HG03045 (cell line): ENCODE measurements at regions not wholly inside any gene's neighbourhood (a gene's known extent, or its start where the extent isn't known, plus 50 kb on each side); places are given as distances from the start of the nearest gene placed in this dataset.
"Not testable (repeated sequence)": the region's sequence is repeated elsewhere in the genome, so short reads cannot be mapped to it uniquely, and the experiment has no call there.

Source experiments
- ATAC-seq: cut with Tn5 transposase; IDR thresholded peaks from one replicate; pipeline ENCODE4 v1.9.1; 2021; ENCODE audit warnings: mild to moderate bottlenecking, moderate library complexity; ENCODE audit not compliant: unreplicated experiment

DNA sequence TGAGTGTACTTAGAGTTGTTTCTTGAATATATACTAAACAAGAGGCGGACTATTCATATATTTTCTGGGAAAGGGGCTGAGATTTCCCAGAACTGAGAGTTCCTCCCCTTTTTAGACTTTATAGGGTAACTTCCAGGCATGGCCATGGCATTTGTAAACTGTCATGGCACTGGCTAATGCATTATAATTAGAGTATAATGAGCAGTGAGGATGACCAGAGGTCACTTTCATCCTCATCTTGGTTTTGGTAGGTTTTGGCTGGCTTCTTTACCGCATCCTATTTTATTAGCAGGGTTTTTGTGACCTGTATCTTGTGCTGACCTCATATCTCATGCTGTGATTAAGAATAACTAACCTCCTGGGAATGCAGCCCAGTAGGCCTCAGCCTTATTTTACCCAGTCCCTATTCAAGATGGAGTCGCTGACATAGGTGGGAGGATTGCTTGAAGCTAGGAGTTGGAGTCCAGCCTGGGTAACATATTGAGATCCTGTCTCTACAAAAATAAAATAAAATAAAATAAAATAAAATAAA is 91.4 kb downstream of the MOBP start:
- ATAC-seq = no peak

DNA sequence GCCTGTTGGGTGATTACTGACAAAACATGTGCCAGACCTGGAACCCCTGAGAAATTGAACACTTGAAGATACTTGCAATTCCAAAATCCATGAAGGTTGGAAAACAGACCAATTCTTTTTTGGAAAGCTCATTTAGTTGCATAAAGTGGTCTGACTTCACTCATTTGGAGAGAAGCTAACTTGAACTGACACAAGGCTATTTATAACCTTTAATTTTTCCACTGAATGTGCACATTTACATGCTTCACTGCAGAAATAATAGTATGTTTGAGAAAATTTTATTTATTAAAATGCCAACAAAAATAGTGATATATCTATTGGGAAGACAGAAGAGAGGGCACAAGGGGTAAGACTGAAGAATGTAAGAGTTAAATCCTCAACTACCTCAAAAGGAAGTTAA is 92.1 kb downstream of the MOBP start:
- no peak for ATAC-seq

DNA sequence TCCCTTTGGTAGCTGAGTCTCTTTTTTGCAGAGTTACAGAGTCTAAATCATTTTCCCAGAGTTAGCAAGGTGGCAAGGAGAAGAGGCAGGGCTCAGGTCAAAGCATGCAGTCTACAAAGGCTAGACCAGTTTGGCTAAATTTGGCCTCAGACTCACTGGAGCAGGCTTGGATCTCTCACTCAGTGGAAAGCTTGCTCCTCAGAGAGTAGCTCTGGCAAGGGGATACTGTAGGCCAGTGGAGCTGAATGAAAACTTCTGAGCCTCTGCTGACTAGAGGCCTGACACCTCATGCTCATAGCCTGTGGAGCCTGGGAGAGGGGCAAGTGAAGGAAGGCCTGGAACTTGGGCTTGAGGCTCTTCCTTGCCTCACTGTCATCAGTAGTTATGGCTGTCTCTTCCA is 101.0 kb downstream of the MOBP start:
- no peak for ATAC-seq

DNA sequence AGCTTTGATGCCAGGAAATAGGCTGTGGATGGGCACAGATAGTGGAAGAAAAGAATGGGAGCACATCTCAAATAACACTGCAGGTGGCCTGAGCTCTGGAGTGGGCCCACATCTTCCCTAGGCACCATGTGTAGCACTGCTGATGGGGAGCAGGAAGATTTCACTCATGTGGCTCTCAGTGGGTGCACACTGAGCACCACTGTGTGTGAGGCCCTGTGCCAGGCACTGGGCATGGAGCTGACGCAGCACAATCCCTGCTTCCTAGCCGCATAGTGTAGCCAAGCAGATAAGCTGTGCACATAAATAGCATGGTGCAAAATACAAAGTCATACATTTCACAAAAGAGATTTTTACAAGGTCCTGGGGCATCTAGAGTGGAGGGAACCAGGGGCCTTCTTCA is 101.6 kb downstream of the MOBP start:
- no peak for ATAC-seq

DNA sequence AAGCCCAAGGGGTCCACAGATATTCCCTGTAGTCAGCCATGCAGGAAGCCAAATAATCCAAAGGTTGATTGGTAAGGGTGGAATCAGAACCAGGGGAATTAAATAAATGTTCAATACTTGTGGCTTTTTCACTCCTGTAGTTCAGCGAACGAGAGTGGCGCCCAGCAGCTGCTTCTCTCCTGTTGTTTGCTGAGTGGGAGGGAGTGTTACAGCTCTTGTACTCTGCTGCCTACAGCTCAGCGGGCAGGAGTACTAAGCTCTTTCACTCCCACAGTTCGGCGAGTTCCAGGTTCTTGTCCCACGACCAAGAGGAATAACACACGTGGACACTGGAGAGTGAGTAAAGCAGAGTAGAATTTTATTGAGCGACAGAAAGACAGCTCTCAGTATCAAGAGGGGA is 105.9 kb downstream of the MOBP start:
- ATAC-seq = no peak

DNA sequence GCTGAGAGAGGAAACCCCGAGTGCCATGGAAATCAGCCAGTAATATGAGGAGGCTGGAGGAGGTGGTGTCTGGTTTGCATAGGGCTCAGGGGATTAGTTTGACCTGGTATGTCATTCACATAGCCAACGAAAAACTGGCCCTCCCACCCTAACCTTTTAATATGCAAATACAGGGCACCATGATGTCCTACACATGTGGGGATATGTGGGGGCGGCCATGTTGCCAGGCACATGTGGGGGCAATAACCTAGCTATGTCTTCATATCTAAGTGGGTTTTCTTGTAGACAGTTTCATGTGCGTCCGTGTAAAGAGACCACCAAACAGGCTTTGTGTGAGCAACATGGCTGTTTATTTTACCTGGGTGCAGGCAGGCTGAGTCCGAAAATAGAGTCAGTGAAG is 110.1 kb downstream of the MOBP start:
- ATAC-seq = no peak

DNA sequence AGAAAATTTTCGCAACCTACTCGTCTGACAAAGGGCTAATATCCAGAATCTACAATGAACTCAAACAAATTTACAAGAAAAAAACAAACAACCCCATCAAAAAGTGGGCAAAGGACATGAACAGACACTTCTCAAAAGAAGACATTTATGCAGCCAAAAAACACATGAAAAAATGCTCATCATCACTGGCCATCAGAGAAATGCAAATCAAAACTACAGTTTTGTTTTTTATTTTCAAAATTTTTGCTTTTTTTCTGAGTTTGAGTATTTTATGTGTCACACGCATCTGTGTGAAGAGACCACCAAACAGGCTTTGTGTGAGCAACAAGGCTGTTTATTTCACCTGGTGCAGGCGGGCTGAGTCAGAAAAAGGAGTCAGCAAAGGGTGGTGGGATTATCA is 118.7 kb downstream of the MOBP start:
- ATAC-seq = not testable (repeated sequence)

DNA sequence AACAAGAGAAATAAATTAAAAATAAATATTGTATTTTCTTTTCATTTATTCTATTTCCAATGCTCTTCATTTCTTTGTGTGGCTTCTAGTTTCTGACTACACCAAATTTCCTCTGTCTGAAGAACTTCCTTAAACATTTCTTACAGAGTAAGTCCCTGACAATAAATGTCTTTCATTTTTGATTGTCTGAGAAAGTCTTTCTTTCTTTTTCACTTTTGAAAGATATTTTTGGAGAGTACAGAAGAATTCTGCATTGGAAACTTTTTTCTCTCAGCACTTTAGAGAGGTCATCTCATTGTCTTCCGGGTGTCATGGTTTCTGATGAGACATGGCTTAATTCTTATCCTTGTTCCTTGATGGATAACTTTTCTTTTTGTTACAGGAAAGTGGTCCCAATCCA is 119.6 kb downstream of the MOBP start:
- no peak for ATAC-seq

DNA sequence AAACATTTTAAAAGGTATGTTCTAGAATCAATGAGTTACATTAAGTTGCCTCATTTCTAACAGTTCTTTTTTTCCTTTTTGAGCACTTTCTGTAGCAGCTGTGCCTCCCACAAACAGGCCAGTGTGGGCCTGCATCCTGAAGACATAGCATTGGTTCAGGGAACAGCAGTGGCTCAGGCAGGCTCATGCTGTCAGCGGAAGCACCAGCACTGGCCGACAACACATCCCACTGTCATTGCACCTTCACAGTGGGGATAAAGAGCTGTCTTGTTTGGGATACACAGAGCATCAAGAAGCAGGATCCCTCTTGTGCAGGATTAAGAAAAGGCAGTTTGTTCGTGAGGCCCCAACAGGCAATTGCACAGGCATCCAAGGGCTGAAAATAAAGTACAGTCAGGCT is 123.3 kb downstream of the MOBP start:
- no peak for ATAC-seq

DNA sequence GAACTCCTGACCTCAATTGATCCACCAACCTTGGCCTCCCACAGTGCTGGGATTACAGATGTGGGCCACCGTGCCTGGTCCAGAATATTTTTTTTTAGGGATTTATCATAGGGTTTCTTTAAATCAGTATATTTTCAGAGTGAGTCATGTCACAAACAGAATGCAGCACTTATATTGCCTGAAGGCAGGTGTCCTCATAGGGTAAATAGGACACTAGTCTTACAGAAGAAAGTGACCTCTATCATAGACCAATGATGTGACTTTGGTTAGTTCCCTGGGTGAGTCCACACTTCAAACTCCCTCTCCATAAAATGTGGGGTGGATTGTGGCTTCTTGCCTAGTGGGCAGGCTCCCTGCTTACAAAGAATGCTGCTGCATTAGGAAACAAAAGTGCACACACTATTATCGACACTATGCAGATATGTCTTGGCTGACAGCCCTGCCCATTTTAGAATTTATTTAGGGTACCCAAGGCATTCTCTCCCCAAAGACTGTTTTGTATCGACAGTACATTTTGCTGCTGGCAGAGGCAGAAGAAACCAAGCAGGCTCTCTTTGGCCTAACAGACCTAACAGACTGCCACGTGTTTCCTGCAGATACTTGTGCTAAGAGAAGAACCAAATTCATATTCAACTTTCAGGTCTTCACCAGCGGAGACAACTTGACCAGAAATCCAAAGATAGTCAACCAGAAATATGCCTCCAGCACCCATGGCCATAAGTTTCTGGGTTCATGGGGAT is 125.0 kb downstream of the MOBP start:
- no peak for ATAC-seq

DNA sequence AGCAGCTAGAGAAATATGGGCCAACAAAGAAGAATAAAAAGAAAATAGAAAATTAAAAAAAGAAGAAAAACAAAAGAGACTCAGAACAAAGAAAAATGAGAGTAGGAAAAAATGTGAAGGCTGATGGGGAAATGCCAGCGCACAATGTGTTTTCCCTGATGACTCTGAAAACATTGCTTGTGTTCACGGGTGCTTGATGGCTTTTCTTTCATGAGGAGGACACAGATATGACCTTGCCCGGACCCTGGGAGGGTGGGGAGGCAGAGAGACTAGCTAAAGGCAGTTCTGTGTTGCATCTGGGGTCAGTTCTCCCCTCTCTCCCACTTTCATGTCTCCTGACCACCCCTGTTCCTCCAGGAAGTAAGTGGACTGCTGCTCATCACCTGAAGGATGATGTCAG is 125.9 kb downstream of the MOBP start:
- no peak for ATAC-seq

DNA sequence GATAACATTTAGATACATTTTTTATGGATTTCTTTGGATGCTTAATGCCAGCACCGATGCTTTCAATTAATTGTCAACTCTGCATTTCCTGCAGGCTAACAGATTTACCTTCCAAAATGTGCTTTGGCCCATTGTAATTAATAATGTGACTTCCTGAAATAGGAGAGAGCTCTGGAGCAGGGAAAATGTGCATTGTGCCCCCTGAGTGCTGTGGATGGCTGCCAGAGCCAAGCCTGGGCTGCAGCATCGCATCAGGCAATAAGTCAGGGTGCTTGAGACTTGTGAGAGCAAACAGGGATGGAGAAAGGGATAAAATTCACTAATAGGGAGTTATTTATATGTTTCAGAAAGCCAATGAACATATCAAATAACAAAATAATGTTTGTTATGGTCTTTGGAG is 133.8 kb downstream of the MOBP start:
- no peak for ATAC-seq

DNA sequence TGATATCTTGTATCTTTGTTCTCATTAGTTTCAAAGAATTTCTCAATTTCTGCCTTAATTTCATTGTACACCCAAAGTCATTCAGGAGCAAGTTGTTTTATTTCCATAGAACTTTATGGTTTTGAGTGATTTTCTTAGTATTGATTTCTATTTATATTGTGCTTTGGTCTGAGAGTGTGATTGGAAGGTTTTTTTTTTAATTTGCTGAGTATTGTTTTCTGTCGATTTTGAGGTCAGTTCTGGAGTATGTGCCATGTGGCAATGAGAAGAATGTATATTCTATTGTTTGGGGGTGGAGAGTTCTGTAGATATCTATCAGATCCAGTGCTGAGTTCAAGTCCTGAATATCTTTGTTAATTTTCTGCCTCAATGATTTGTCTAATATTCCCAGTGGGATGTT is 138.4 kb downstream of the MOBP start:
- ATAC-seq = no peak

DNA sequence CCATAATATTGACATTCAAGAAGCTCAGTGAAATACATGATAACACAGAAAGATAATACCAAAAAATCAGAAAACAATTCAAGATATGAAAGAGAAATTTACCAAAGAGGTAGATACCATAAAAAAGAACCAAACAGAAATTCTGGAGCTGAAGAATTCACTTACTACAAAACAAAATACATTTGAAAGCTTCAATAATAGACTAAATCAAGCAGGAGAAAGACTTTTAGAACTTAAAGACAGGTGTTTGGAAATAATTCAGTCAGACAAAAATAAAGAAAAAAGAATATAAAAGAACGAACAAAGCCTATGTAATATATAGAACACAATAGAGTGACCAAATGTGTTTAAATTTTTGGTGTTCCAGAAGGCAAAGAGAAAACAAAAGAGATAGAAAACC is 158.7 kb downstream of the MOBP start:
- no peak for ATAC-seq

DNA sequence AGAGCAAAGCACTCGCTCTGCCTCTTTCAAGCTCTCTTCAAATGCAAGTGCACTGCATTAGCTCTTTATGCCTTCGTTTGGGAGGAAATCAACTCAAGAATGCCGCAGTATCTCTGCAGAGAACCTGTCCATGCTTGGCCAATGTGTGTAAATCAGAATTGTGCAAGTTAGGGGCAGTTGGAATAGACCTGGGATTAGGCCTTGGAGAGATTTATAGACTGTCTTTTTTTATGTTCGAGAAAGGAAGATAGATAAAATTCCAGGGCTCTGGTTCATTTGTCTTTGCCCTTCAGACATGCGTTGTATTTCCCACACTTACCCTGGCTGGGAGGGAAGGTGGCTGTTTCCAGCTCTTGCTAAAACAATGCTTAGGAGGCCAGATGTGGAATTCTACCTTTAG is 163.7 kb downstream of the MOBP start:
- no peak for ATAC-seq

DNA sequence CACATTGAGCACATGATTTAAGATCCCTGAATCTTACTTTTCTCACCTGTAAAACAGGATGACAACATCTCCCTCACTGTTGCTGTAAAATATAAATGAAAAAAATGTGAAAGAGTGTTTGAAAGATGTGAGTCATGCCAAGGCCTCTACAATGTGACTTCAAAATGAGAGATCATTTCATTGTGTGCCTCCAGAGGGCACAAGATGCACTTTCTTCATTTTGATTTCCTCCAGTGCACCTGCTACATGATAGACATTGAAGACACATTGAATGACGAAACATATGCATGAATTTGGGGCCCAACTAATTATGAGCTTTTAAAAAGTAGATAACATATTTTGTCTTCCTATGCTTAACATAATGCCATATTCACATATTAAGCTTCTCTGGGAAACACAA is 170.3 kb downstream of the MOBP start:
- ATAC-seq = no peak

DNA sequence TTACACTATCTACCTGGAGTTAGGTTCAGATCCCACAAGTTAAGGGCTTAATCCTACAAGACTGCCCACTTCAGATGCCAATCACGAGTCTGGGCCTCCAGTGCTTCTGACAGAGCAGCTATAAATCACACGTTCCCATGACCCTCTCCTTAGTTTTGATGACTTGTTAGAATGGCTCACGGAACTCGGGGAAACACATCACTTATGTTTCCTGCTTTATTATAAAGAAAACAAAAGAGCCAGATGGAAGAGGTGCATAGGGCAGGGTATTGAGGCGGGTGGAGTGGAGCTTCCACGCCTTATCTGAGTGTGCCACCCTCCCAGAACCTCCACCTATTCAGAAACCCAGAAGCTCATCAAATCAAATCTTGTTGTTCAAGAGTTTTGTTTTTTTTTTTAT is 170.8 kb downstream of the MOBP start:
- ATAC-seq = no peak

DNA sequence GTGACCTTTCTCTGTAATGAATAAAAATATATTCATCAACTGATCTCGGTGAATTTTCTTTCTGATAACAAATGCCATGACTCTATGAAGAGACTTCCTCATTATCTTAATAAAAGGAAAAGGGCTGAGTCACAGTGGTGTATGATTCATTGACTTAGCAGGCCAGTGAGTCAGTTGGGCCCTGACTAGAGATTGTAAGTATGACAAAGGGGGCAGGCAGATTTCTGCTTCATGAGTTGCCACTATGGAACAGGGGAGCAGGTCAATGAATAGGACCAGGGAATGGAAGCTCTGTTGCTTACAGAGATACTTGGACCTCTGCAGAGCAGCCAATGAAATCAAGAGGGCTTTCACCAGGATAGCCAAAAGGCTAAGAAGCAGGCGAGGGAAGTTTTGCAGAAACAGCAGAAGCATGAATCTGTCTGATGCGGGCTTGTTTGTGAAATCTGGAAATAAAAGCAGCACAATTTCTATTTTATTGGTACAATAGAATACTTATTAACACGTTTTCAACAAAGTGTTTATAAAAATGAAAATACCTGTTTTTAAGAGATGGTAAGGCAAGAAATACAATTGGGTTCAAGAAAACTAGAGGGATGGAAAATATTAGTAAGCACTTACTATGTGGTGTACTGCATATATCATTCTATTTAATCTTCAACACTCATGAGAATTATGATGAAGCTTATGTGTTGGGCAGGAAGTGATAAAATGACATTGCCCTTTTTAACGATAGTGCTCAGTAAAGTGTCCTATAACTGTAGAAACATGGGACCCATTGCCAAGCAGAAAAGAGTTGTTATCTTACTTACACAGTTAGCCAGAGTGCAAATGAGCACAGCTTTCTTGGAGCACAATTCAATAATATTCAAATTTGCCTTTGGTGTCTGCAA is 169.8 kb upstream of the MYRIP start:
- ATAC-seq = no peak

DNA sequence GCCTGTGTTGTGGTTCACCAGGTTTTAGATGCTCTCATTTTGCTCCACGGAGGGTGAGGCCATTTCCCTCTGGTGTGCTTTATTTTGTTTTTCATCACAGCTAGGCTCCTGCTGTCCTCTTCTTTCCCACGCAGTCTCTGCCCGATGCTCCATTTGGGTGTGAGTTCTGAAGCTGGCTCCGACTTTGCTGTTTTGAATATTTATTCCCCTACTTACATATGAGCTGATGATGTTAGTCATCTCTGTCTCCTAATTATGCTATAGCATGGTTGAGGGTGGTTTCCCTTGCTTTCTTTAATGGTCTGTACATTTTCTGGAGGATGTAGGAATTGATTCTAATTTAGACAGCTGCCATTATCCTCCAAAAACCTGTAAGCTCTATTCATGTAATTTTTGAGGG is 168.1 kb upstream of the MYRIP start:
- ATAC-seq = no peak

DNA sequence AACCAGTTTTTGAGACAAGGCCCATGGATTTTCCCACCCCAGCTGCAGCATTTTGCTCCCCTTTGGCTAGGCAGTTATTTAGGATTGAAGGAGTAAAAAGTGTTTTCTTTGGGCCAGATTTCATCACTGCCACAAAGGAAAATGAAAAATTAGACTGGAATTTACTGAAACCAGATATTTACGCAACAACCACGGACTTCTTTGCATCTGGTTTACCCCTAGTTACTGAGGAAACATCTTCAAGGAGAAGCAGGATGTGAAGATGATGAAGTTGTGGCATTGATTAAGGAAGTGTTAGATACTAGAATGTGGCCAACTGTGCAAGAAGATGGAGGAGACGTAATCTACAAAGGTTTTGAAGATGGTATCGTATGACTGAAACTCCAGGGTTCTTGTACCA is 165.2 kb upstream of the MYRIP start:
- ATAC-seq = no peak

DNA sequence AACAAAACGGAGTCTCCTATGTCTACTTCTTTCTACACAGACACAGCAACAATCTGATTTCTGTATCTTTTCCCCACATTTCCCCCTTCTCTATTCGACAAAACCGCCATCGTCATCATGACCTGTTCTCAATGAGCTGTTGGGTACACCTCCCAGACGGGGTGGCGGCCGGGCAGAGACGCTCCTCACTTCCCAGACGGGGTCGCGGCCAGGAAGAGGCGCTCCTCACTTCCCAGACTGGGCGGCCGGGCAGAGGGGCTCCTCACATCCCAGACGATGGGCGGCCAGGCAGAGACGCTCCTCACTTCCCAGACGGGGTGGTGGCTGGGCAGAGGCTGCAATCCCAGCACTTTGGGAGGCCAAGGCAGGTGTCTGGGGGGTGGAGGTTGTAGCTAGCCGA is 158.2 kb upstream of the MYRIP start:
- ATAC-seq = not testable (repeated sequence)
